ENCODE measurements at regions not wholly inside any gene's neighbourhood (a gene's known extent, or its start where the extent isn't known, plus 50 kb on each side); places are given as distances from the start of the nearest gene placed in this dataset.

DNA sequence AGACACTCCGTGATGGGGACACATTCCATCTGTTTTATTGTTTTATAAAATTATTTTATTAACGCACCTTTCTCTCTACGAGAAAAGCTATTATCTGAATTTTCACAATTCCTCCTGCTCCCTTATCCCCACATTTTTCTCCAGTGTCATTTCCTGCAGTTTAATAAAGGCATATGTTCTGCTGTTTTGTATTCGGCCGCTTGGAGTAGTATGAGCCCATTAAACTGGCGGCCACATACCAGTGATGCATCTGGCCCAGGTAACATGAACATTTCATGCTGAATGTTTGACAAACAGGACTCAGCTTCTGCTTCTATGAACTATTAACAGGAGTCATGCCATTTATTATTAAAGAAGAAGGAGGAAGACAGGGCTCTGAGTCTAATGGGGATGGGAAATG, 511.0 kb downstream of the TMEM121 start:
- H3K4me2 ChIP-seq: no peak overlapping the region
- no peaks in the 10 kb centered on the region for H3K4me1 ChIP-seq
- ATAC-seq (peak; percentile 62 to 73; a peak in 4 of 6 replicates), FAIRE-seq (no peak), DNase-seq (ENCODE audit: low read depth in 1 of 2, low spot score in 1 of 2) (no peak)
- H3K9me3 ChIP-seq: no peaks in the 10 kb centered on the region
- 7% methylated on average over 6 of the region's 6 CpGs for WGBS (ENCODE audit: missing lambda C conversion rate)
- no peak overlapping the region for H3K4me3 ChIP-seq
- POLR2A ChIA-PET: no interaction called here
- H3K27ac ChIP-seq: no peak overlapping the region
- TF ChIP-seq, protein P1, sequence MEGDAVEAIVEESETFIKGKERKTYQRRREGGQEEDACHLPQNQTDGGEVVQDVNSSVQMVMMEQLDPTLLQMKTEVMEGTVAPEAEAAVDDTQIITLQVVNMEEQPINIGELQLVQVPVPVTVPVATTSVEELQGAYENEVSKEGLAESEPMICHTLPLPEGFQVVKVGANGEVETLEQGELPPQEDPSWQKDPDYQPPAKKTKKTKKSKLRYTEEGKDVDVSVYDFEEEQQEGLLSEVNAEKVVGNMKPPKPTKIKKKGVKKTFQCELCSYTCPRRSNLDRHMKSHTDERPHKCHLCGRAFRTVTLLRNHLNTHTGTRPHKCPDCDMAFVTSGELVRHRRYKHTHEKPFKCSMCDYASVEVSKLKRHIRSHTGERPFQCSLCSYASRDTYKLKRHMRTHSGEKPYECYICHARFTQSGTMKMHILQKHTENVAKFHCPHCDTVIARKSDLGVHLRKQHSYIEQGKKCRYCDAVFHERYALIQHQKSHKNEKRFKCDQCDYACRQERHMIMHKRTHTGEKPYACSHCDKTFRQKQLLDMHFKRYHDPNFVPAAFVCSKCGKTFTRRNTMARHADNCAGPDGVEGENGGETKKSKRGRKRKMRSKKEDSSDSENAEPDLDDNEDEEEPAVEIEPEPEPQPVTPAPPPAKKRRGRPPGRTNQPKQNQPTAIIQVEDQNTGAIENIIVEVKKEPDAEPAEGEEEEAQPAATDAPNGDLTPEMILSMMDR (IDR thresholded peaks at IDR 0.05): no peak
- TF ChIP-seq POLR2AphosphoS2 (conservative IDR thresholded peaks at IDR 0.05; ENCODE audit: low read length) (no peak), FOSL2 (IDR thresholded peaks at IDR 0.05) (no peak), FOSL2 (CRISPR knock-in tag; IDR thresholded peaks at IDR 0.05) (no peak), MAFK (IDR thresholded peaks at IDR 0.05; ENCODE audit: partially characterized antibody) (no peak), TFCP2L1 (CRISPR knock-in tag; IDR thresholded peaks at IDR 0.05) (no peak), TP53 (CRISPR knock-in tag; IDR thresholded peaks at IDR 0.05) (no peak), MAZ (IDR thresholded peaks at IDR 0.05; ENCODE audit: borderline replicate concordance, low read depth, low read length) (no peak), ESRRA (IDR thresholded peaks at IDR 0.05; ENCODE audit: borderline replicate concordance, low read length) (no peak), EHMT2 (IDR thresholded peaks at IDR 0.05; ENCODE audit: low read depth) (no peak), CHD2 (IDR thresholded peaks at IDR 0.05; ENCODE audit: low read length, partially characterized antibody) (no peak), NFE2L2 (conservative IDR thresholded peaks at IDR 0.05; ENCODE audit: low read length) (no peak)
- TF ChIP-seq, protein P2, sequence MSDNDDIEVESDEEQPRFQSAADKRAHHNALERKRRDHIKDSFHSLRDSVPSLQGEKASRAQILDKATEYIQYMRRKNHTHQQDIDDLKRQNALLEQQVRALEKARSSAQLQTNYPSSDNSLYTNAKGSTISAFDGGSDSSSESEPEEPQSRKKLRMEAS (IDR thresholded peaks at IDR 0.05): no peak
- CTCF ChIA-PET: interaction anchor here (1.2 to 1.3 kb wide), 2 partner anchors 27 to 54 kb away, joined by 3 read pairs; no protein-coding TSS in a partner anchor

DNA sequence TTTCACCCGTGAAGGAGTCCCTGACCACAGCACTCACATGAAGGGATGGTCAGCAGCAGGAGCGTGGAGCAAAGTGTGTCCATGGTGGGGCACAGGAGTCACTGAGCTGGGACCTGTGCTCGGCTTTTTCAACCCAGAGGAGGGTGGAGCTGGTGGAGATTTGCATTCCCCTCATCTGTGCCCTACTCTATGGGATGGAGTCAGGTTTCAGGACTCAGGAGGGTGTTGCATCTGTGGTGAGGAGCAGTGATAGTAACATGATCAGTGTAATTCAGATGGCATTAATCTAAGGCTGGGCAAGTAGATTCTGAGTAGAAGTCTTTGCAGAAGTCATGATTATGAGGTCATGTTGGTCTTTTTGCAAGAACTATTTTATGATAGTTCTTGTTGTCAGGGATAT, 511.9 kb downstream of the TMEM121 start:
- CTCF ChIA-PET: interaction anchor here (1.2 kb wide), 1 partner anchor 12 kb away, joined by 3 read pairs; no protein-coding TSS in a partner anchor
- no peak overlapping the region for H3K4me2 ChIP-seq
- H3K4me3 ChIP-seq: no peak overlapping the region
- ATAC-seq (no peak), DNase-seq (ENCODE audit: low read depth in 1 of 2, low spot score in 1 of 2) (no peak), FAIRE-seq (no peak)
- H3K27ac ChIP-seq: no peak overlapping the region
- TF ChIP-seq RAD21 (conservative IDR thresholded peaks at IDR 0.05 in 1 of 2, IDR thresholded peaks at IDR 0.05 in 1 of 2) (no peak), RFX5 (IDR thresholded peaks at IDR 0.05) (no peak), JUN (IDR thresholded peaks at IDR 0.05) (no peak), CBX8 (IDR thresholded peaks at IDR 0.05) (no peak), CHD2 (IDR thresholded peaks at IDR 0.05; ENCODE audit: low read length, partially characterized antibody) (no peak), BHLHE40 (IDR thresholded peaks at IDR 0.05; ENCODE audit: low read depth, low read length) (no peak), EP300 (IDR thresholded peaks at IDR 0.05) (no peak), MYC (IDR thresholded peaks at IDR 0.05; ENCODE audit: borderline replicate concordance, low read length) (no peak), JUNB (IDR thresholded peaks at IDR 0.05) (no peak)
- TF ChIP-seq, protein P3, sequence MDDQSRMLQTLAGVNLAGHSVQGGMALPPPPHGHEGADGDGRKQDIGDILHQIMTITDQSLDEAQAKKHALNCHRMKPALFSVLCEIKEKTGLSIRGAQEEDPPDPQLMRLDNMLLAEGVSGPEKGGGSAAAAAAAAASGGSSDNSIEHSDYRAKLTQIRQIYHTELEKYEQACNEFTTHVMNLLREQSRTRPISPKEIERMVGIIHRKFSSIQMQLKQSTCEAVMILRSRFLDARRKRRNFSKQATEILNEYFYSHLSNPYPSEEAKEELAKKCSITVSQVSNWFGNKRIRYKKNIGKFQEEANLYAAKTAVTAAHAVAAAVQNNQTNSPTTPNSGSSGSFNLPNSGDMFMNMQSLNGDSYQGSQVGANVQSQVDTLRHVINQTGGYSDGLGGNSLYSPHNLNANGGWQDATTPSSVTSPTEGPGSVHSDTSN (IDR thresholded peaks at IDR 0.05): no peak
- TF ChIP-seq, protein P1 (IDR thresholded peaks at IDR 0.05): no peak
- TF ChIP-seq, protein P4, sequence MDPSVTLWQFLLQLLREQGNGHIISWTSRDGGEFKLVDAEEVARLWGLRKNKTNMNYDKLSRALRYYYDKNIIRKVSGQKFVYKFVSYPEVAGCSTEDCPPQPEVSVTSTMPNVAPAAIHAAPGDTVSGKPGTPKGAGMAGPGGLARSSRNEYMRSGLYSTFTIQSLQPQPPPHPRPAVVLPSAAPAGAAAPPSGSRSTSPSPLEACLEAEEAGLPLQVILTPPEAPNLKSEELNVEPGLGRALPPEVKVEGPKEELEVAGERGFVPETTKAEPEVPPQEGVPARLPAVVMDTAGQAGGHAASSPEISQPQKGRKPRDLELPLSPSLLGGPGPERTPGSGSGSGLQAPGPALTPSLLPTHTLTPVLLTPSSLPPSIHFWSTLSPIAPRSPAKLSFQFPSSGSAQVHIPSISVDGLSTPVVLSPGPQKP (IDR thresholded peaks at IDR 0.05; ENCODE audit: low read depth, low read length): no peak
- H3K9me3 ChIP-seq: no peaks in the 10 kb centered on the region
- 4% methylated on average over 3 of the region's 3 CpGs for WGBS (ENCODE audit: missing lambda C conversion rate)
- POLR2A ChIA-PET: no interaction called here
- H3K4me1 ChIP-seq: no peaks in the 10 kb centered on the region
